ENCODE measurements at regions not wholly inside any gene's neighbourhood (a gene's known extent, or its start where the extent isn't known, plus 50 kb on each side); places are given as distances from the start of the nearest gene placed in this dataset.

DNA sequence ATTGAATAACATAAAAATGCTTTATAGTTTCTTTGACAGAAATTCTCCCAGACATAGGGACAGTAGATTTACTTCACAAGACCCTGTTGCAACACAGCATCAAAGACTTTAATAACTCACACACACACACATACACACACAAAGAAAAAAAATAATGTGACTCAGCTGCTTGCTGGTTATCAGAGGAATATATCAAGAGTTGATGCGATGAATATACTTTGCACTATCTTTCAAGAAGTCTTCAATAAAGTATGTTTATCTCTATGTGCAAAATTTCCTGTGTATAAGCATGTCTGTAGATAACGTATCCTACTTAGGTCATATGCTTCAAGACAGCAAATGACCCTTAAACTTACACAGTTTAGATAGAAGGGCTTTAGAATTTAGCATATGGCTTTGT is 243.1 kb downstream of the ARL4A start:
- TF ChIP-seq CTCF (IDR thresholded peaks at IDR 0.05) (no peak), POLR2A (IDR thresholded peaks at IDR 0.05) (no peak)
